Neuron (in vitro differentiated cells): ENCODE measurements at regions not wholly inside any gene's neighbourhood (a gene's known extent, or its start where the extent isn't known, plus 50 kb on each side); places are given as distances from the start of the nearest gene placed in this dataset.
"Not testable (repeated sequence)": the region's sequence is repeated elsewhere in the genome, so short reads cannot be mapped to it uniquely, and the experiment has no call there.

ENCODE experiments used
- H2AFZ ChIP-seq: one replicate; pipeline ENCODE4 v1.6.1; 2013; ENCODE audit warnings: low read depth, mild to moderate bottlenecking, inconsistent platforms, low read length, moderate library complexity
- H3K27me3 ChIP-seq: one replicate; pipeline ENCODE4 v1.6.1; 2013; ENCODE audit warnings: low read length; ENCODE audit not compliant: insufficient read depth
- H3K36me3 ChIP-seq: one replicate; pipeline ENCODE4 v1.6.1; 2013; ENCODE audit warnings: low read length; ENCODE audit not compliant: insufficient read depth
- H3K4me1 ChIP-seq: one replicate; pipeline ENCODE4 v1.6.1; 2013; ENCODE audit warnings: low read length; ENCODE audit not compliant: insufficient read depth
- H3K4me3 ChIP-seq: 2 replicates; pipeline ENCODE4 v1.5.1; 2013; ENCODE audit warnings: mild to moderate bottlenecking, low read length, moderate library complexity
- H3K9me3 ChIP-seq: one replicate; pipeline ENCODE4 v1.6.1; 2013; ENCODE audit warnings: low read length

DNA sequence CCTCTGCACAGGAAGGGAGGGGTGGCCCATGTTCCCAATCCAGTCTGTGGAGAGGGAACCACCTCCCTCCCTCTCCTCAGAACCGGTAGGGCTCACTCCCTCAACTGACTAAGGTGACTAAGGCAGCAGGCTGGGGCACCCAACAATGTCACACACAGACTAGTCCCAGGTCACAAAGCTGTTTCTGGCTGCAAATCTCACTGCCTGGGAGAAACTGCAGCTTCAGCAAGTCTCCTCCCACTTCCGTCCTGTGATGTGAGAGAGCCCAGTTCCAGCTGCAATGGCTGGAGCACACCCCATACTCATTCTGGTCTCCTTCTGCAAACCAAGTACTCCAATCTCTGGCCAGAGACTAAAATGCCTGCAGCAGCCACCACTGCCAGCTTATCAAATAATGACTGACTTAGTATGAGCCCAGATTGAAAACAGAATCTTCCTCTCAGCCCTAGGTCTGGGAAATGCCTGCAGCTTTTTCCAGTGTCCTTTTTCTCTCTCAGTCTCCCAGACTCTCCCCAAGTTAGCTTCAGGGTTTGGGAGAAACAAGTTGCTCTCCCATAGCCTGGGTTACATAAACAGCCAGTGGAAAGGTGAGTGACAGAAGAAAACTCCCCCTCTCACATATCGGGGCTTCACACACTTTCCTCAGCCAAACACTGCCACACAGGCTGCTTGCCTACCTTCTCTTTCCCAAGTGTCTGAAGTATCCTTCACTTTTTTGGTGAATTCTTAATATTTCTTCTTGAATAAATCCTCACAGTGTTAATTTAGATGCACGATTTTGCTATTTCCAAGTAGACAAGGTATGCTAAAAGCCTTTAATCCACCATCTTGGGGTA, 247.4 kb upstream of the RASA1 start:
- Histone ChIP-seq H3K36me3 (no peaks in the 10 kb centered on the region), H3K27me3 (no peaks in the 10 kb centered on the region), H3K4me3 (peak overlapping the region; percentile 24), H2AFZ (peak overlapping the region; percentile 19), H3K4me1 (no peaks in the 10 kb centered on the region), H3K9me3 (no peaks in the 10 kb centered on the region)

DNA sequence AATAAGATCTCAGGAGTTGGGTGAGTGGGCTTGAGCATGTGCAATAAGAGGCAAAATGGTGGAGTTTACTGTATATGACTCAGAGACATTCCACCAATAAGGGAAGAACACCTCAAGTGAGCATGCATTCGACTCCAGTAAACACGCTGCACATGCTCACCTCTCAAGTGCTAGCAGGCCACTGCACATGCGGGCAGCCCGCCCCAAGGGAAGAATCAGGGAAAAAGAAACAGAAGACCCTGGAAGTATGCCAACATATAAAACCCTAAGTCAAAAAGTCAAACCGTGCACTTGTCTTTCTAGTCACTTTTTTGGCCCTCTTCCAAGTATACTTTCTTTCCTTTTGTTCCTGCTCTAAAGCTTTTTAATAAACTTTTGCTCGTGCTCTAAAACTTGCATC, 245.3 kb upstream of the RASA1 start:
- no peaks in the 10 kb centered on the region for H3K27me3 ChIP-seq
- H3K4me1 ChIP-seq = no peaks in the 10 kb centered on the region
- no peaks in the 10 kb centered on the region for H3K36me3 ChIP-seq
- H3K4me3 ChIP-seq = no peak overlapping the region
- no peaks in the 10 kb centered on the region for H3K9me3 ChIP-seq
- no peak overlapping the region for H2AFZ ChIP-seq

DNA sequence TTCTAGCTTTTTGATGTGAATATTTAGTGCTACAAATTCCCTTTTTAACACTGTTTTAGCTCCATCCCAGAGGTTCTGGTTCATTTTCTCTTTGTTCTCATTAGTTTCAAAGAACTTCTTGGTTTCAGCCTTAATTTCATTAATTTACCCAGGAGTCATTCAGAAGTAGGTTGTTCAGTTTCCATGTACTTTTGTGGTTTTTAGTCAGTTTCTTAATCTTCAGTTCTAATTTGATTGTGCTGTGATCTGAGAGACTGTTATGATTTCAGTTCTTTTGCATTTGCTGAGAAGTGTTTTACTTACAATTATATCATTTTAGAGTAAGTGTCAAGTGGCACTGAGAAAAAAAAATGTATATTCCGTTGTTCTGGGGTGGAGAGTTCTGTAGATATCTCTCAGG, 240.1 kb upstream of the RASA1 start:
- H3K36me3 ChIP-seq = no peaks in the 10 kb centered on the region
- H2AFZ ChIP-seq = no peak overlapping the region
- no peaks in the 10 kb centered on the region for H3K9me3 ChIP-seq
- H3K4me3 ChIP-seq = no peak overlapping the region
- no peaks in the 10 kb centered on the region for H3K4me1 ChIP-seq
- no peaks in the 10 kb centered on the region for H3K27me3 ChIP-seq

DNA sequence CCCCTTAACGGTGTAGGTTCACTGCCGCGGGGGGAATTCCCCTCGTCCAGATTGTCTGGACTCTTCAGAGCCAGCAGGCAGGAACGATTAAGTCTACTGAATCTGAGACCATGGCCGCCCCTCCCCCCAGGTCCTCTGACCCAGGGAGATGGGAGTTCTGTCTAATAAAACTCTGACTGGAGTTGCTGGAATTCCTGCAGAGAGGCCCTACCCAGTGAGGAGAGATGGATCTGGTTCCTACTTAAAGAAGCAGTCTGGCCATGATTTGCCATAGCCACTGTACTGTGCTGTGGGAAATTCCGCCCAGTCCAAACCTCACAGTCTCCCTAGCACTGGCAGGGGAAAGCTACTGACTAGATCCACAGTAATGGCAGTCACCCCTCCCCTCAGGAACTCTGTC, 237.7 kb upstream of the RASA1 start:
- H3K4me3 ChIP-seq = no peak overlapping the region
- H3K27me3 ChIP-seq = no peaks in the 10 kb centered on the region
- H3K4me1 ChIP-seq = no peaks in the 10 kb centered on the region
- H3K9me3 ChIP-seq = no peaks in the 10 kb centered on the region
- H2AFZ ChIP-seq = no peak overlapping the region
- H3K36me3 ChIP-seq = no peaks in the 10 kb centered on the region

DNA sequence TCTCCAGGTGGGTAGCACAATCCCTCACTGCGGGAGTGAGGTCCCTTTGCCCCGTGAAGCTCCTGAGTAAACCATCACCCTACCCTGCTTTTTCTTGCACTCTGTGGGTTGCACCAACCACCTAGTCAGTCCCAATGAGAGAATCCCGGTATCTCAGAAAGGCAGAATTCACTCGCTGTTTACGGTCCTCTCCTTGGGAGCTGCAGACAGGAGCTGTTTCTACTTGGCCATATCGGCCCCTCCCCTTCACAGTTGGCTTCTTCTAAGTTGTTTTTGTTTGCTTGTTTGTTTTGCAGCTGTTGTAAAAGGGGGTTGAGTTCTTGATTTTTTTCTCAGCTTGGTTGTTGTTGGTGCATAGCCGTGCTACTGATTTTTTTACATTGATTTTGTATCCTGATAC, 237.0 kb upstream of the RASA1 start:
- Histone ChIP-seq H2AFZ (no peak overlapping the region), H3K4me1 (no peaks in the 10 kb centered on the region), H3K36me3 (no peaks in the 10 kb centered on the region), H3K27me3 (no peaks in the 10 kb centered on the region), H3K9me3 (no peaks in the 10 kb centered on the region), H3K4me3 (no peak overlapping the region)

DNA sequence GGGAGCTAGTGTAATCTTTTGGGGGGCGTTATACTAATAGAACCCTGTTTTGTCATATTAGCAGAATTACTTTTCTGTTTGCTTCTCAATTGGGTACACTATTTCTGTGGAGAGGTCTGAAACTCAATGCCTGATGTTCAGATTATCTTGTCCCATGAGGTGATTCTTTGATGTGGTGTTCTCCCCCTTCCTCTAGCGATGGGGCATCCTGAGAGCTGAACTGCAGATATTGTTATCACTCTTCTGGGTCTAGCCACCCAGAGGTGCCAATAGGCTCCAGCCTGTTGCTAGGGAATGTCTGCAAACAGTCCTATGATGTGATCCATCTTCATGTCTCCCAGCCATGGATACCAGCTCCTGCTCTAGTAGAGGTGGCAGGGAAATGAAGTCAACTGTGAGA, 233.1 kb upstream of the RASA1 start:
- no peaks in the 10 kb centered on the region for H3K4me1 ChIP-seq
- no peak overlapping the region for H3K4me3 ChIP-seq
- no peaks in the 10 kb centered on the region for H3K27me3 ChIP-seq
- H3K9me3 ChIP-seq = no peaks in the 10 kb centered on the region
- H2AFZ ChIP-seq = no peak overlapping the region
- H3K36me3 ChIP-seq = no peaks in the 10 kb centered on the region

DNA sequence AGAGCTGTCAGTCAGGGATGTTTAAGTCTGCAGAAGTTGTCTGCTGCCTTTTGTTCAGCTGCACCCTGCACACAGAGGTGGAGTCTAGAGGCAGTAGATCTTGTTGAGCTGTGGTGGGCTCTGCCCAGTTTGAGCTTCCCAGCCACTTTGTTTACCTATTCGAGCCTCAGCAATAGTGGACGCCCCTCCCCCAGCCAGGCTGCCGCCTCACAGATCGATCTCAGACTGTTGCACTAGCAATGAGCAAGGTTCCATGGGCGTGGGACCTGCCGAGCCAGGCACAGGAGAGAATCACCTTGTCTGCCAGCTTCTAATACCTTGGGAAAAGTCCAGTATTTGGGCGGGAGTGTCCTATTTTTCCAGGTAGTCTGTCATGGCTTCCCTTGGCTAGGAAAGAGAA, 225.1 kb upstream of the RASA1 start:
- no peaks in the 10 kb centered on the region for H3K4me1 ChIP-seq
- H3K36me3 ChIP-seq = no peaks in the 10 kb centered on the region
- H2AFZ ChIP-seq = no peak overlapping the region
- no peaks in the 10 kb centered on the region for H3K27me3 ChIP-seq
- H3K9me3 ChIP-seq = no peaks in the 10 kb centered on the region
- no peak overlapping the region for H3K4me3 ChIP-seq

DNA sequence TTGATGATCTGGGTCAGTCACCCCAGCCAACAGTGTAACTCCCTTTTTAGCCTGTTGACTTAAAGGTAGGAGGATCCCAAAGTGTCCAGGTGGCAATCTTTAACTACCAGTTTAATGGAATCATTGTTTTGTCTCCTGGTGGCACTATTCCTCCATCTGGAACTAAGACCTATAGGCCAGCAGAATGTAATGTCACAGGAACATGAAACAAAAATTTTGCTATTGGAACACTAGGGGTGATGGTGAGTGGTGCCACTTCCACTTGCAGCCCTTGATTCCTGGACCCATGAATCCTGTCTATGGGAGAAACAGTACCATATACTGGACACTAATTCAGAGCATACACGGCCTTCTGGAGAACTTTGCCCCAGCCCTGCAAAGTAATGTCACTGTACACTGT, 219.5 kb upstream of the RASA1 start:
- no peaks in the 10 kb centered on the region for H3K4me1 ChIP-seq
- H3K4me3 ChIP-seq = no peak overlapping the region
- no peak overlapping the region for H2AFZ ChIP-seq
- no peaks in the 10 kb centered on the region for H3K36me3 ChIP-seq
- no peaks in the 10 kb centered on the region for H3K9me3 ChIP-seq
- no peaks in the 10 kb centered on the region for H3K27me3 ChIP-seq

DNA sequence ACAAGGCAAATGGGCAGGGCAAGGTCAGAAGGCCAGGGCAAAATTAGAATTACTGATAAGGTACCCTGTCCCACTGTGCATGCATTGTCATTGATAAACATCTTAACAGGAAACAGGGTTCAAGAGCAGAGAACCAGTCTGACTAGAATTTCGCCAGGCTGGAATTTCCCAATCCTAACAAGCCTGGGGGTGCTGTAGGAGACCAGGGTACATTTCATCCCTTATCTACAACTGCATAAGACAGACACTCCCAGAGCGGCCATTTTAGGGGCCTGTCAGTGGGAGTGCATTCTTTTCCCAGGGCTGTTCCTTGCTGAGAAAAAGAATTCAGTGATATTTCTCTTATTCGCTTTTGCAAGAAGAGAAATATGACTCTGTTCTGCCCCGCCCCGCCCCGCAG, 218.7 kb upstream of the RASA1 start:
- not testable (repeated sequence) for H3K27me3 ChIP-seq, H3K4me1 ChIP-seq, H2AFZ ChIP-seq, H3K36me3 ChIP-seq, H3K4me3 ChIP-seq, H3K9me3 ChIP-seq

DNA sequence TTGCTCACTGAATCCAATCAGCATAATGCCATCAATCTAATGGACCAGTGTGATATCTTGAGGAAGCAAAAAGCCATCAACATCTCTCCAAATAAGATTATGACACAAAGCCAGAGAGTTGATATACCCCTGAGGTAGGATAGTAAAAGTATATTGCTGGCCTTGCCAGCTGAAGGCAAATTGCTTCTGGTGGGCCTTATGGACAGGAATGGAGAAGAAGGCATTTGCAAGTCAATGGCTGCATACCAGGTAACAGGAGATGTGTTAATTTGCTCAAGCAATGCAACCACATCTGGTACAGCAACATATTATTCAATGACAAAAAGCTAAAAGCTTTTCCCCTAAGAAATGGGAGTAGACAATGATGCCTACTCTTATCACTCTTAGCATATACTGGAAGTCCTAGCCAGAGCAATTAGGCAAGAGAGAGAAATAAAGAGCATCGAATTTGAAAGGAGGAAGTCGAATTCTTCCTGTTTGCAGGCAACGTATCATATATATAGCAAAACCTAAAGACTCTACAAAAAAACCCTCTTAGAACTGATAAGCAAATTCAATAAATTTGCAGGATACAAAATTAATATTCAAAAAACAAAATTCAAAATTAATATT, 216.1 kb upstream of the RASA1 start:
- Histone ChIP-seq H3K9me3 (no peaks in the 10 kb centered on the region), H3K4me3 (no peak overlapping the region), H3K36me3 (no peaks in the 10 kb centered on the region), H3K27me3 (no peaks in the 10 kb centered on the region), H3K4me1 (no peaks in the 10 kb centered on the region), H2AFZ (no peak overlapping the region)

DNA sequence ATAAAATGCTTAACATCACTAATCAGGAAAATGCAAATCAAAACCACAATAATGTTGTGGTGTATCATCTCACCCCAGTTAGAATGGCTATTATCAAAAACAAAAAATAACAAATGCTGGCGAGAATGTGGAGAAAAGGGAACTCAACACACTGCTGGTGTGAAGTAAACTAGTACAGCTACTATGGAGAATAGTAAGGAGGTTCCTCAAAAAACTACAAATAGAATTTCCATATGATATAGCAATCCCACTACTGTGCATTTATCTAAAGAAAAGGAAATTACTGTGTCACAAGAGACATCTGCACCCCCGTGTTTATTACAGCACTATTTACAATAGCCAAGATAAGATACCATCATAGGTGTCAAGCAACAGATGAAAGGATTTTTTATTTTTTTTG, 214.5 kb upstream of the RASA1 start:
- Histone ChIP-seq H3K4me1 (no peaks in the 10 kb centered on the region), H2AFZ (no peak overlapping the region), H3K27me3 (no peaks in the 10 kb centered on the region), H3K36me3 (no peaks in the 10 kb centered on the region), H3K9me3 (no peaks in the 10 kb centered on the region), H3K4me3 (no peak overlapping the region)

DNA sequence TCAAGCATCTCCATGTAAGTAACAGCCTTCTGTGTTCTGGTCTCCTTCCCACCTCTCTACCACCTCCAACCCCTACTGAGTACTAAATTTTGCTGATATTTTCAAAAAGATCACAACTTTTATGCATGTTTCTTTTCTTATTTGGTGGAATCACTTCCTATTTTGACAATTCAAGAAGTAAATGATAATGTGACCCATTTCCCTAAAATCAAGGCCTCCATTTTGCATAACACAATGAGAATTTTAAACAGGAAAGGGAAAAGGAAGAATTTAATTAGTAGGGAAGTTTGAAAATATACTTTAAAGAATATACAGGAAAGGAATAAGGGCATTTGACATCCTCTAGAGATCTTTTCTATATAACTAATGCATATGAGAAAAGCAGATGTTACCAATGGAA, 212.9 kb upstream of the RASA1 start:
- Histone ChIP-seq H2AFZ (no peak overlapping the region), H3K4me3 (no peak overlapping the region), H3K4me1 (no peaks in the 10 kb centered on the region), H3K36me3 (no peaks in the 10 kb centered on the region), H3K9me3 (no peaks in the 10 kb centered on the region), H3K27me3 (no peaks in the 10 kb centered on the region)

DNA sequence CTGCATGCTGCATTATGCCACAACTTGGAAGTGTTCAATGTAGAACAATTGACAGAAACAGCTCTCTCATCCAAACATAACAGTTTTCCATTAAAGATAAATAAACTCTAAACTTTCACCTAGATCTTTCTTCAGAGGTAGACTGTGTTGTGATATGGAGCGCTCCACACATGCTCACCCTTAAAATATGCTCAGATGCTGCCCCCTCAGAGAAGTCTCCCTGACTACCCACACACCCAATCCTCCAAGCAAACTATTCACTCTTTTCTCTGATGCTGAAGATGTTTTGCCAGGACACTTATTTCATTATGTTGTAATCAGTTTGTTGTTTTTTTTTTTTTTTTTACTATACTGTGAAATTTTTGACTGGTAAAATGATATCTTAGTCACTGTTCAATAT, 206.6 kb upstream of the RASA1 start:
- H2AFZ ChIP-seq = no peak overlapping the region
- H3K36me3 ChIP-seq = no peaks in the 10 kb centered on the region
- H3K9me3 ChIP-seq = no peaks in the 10 kb centered on the region
- no peaks in the 10 kb centered on the region for H3K4me1 ChIP-seq
- H3K27me3 ChIP-seq = no peaks in the 10 kb centered on the region
- H3K4me3 ChIP-seq = no peak overlapping the region

DNA sequence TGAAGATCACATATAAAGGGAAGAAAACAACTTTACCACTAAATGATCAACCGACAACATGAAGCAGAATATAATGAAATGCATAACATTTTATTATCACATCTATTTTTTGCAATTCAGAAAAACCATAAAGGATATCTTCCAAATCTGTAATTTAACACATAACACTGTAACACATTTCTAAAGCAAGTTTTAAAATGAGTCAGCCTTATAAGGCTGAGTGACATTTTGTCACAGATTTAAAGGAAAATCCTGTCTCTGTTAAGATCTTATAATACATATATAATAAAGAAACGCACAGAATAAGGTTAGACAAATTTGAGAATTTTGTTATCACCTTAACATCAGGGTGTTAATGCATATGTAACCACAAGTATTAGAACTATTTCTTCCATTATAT, 198.4 kb upstream of the RASA1 start:
- H3K9me3 ChIP-seq = no peaks in the 10 kb centered on the region
- no peaks in the 10 kb centered on the region for H3K36me3 ChIP-seq
- no peak overlapping the region for H2AFZ ChIP-seq
- no peaks in the 10 kb centered on the region for H3K4me1 ChIP-seq
- no peaks in the 10 kb centered on the region for H3K27me3 ChIP-seq
- H3K4me3 ChIP-seq = no peak overlapping the region
